Thyroid gland (tissue), 4 donors: ENCODE measurements at regions not wholly inside any gene's neighbourhood (a gene's known extent, or its start where the extent isn't known, plus 50 kb on each side); places are given as distances from the start of the nearest gene placed in this dataset.

Experiments used
- DNase-seq, 2 donors: peaks; one replicate each; pipeline ENCODE4 v3.0.0-alpha.2; 2019
- H3K27ac ChIP-seq, 3 donors: fragments of 200-600 bp; sonication (generic); 1 replicate in 2 of 3; 2 replicates in 1 of 3; pipeline ENCODE4 v1.5.1; 2016 to 2019; ENCODE audit warnings: mild to moderate bottlenecking in 1 of 3, moderate library complexity in 1 of 3
- H3K27me3 ChIP-seq: fragments of 200-600 bp; sonication (generic); one replicate; pipeline ENCODE4 v1.5.1; 2019
- H3K36me3 ChIP-seq, 2 donors: fragments of 200-600 bp; sonication (generic); one replicate each; pipeline ENCODE4 v1.5.1; 2016 to 2019
- H3K4me1 ChIP-seq, 2 donors: fragments of 200-600 bp; sonication (generic); one replicate each; pipeline ENCODE4 v1.5.1; 2017 to 2019
- H3K4me3 ChIP-seq, 3 donors: fragments of 200-600 bp; sonication (generic); replicated peaks in 1 of 3; 1 replicate in 2 of 3; 2 replicates in 1 of 3; pipeline ENCODE4 v1.5.1; 2016; ENCODE audit warnings: mild to moderate bottlenecking in 1 of 3
- H3K9me3 ChIP-seq: fragments of 200-600 bp; sonication (generic); one replicate; pipeline ENCODE4 v1.5.1; 2017
- POLR2A ChIP-seq, 2 donors: fragments of 450-650 bp; IDR thresholded peaks; one replicate each; pipeline ENCODE4 v1.6.1; 2017; ENCODE audit warnings: antibody characterized with exemption in 2 of 2, mild to moderate bottlenecking in 2 of 2, moderate library complexity in 1 of 2
- WGBS, 2 donors: methylation state at CpG; one replicate each; pipeline ENCODE4 v1.1.5; 2017; 5-methylcytosine and 5-hydroxymethylcytosine counted together
- intact Hi-C: fragments of 100-400 bp; cut with DNase I; formaldehyde crosslinking; loops from one replicate; pipeline ENCODE4 v1.15.1; 2023
- TF ChIP-seq, protein P1 (sequence below), 6 experiments: fragments of 200-600 bp in 3 of 6; fragments of 450-650 bp in 3 of 6; sonication (generic) in 3 of 6; IDR thresholded peaks; one replicate each; pipeline ENCODE4 v1.5.1; 2016 to 2019; ENCODE audit warnings: antibody characterized with exemption in 6 of 6, mild to moderate bottlenecking in 2 of 6, inconsistent platforms in 1 of 6, moderate library complexity in 1 of 6

DNA sequence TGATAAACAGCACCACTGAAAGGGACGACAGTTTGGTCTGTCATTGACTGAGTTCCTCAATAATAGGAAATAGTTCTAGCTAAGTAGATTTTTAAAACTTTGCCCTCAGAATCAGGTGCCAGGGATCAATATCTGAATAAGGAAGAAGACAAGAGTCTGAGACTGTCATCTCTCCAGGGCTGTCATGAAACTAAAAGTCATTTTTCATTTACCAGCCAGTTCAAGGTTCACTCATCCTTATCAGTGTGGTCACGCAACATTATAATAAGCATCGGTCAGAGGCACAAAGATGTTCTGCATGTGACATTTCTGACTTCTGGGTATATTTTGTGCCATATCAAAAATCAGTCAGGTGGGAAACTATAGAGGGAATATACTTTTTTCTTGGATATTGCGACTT lies 52.5 kb upstream of the E2F3 start:
- Histone ChIP-seq H3K9me3 (no peaks in the 10 kb centered on the region), H3K27me3 (no peaks in the 10 kb centered on the region), H3K27ac (no peak overlapping the region), H3K4me1 (no peaks in the 10 kb centered on the region), H3K36me3 (no peaks in the 10 kb centered on the region), H3K4me3 (no peak overlapping the region)
- DNase-seq = no peak
- WGBS, 2 donors = 89 to 91% methylated on average over 4 of the region's 4 CpGs
- TF ChIP-seq POLR2A (IDR thresholded peaks at IDR 0.05) = no peak
- intact Hi-C loops = no loop called here

GRCh38 chr6:20350215-20350614 lies 51.5 kb upstream of the E2F3 start:
- TF ChIP-seq POLR2A (IDR thresholded peaks at IDR 0.05) = no peak
- TF ChIP-seq, protein P1, sequence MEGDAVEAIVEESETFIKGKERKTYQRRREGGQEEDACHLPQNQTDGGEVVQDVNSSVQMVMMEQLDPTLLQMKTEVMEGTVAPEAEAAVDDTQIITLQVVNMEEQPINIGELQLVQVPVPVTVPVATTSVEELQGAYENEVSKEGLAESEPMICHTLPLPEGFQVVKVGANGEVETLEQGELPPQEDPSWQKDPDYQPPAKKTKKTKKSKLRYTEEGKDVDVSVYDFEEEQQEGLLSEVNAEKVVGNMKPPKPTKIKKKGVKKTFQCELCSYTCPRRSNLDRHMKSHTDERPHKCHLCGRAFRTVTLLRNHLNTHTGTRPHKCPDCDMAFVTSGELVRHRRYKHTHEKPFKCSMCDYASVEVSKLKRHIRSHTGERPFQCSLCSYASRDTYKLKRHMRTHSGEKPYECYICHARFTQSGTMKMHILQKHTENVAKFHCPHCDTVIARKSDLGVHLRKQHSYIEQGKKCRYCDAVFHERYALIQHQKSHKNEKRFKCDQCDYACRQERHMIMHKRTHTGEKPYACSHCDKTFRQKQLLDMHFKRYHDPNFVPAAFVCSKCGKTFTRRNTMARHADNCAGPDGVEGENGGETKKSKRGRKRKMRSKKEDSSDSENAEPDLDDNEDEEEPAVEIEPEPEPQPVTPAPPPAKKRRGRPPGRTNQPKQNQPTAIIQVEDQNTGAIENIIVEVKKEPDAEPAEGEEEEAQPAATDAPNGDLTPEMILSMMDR (IDR thresholded peaks at IDR 0.05) = no peak
- Histone ChIP-seq H3K4me3 (no peak overlapping the region), H3K4me1 (no peaks in the 10 kb centered on the region), H3K36me3 (no peaks in the 10 kb centered on the region), H3K27ac (no peak overlapping the region), H3K27me3 (no peaks in the 10 kb centered on the region), H3K9me3 (no peaks in the 10 kb centered on the region)
- DNase-seq = no peak
- intact Hi-C loops = no loop called here
- WGBS, 2 donors = 86 to 88% methylated on average over 2 of the region's 2 CpGs

- DNase-seq = no peak
- Histone ChIP-seq H3K27me3 (no peaks in the 10 kb centered on the region), H3K4me1 (no peaks in the 10 kb centered on the region), H3K9me3 (no peaks in the 10 kb centered on the region), H3K27ac (no peak overlapping the region), H3K4me3 (no peak overlapping the region), H3K36me3 (no peaks in the 10 kb centered on the region)
- intact Hi-C loops = no loop called here
- whole genome bisulfite sequencing, 2 donors = 70 to 77% methylated on average over 4 of the region's 4 CpGs
- no peak for TF ChIP-seq POLR2A (IDR thresholded peaks at IDR 0.05)
- TF ChIP-seq, protein P1 (IDR thresholded peaks at IDR 0.05) = no peak
Observed at GRCh38 chr6:20351534-20351933, 50.1 kb upstream of the E2F3 start.
